ENCODE measurements at regions not wholly inside any gene's neighbourhood (a gene's known extent, or its start where the extent isn't known, plus 50 kb on each side); places are given as distances from the start of the nearest gene placed in this dataset.

GRCh38 chr12:73372856-73373255 lies 1100.7 kb downstream of the TRHDE start:
- H3K27me3 ChIP-seq = no peaks in the 10 kb centered on the region
- H3K4me3 ChIP-seq = no peak overlapping the region
- TF ChIP-seq CTCF (IDR thresholded peaks at IDR 0.05) (no peak), POLR2A (IDR thresholded peaks at IDR 0.05) (no peak)
- DNase-seq (no peak), ATAC-seq (no peak)
- no peaks in the 10 kb centered on the region for H3K9me3 ChIP-seq
- H3K27ac ChIP-seq = no peak overlapping the region
- H3K4me1 ChIP-seq = no peaks in the 10 kb centered on the region
- WGBS (ENCODE audit: insufficient coverage, low coverage, low lambda C conversion rate, missing lambda C conversion rate) = 100% methylated on average over 1 of the region's 1 CpG
- intact Hi-C loops (cut with DNase I) = no loop called here
- H3K36me3 ChIP-seq = no peaks in the 10 kb centered on the region

GRCh38 chr12:73374360-73374759 lies 1102.2 kb downstream of the TRHDE start:
- Histone ChIP-seq H3K4me3 (no peak overlapping the region), H3K27me3 (no peaks in the 10 kb centered on the region), H3K9me3 (no peaks in the 10 kb centered on the region), H3K36me3 (no peaks in the 10 kb centered on the region), H3K4me1 (no peaks in the 10 kb centered on the region), H3K27ac (no peak overlapping the region)
- ATAC-seq (no peak), DNase-seq (no peak)
- no peak for TF ChIP-seq CTCF (IDR thresholded peaks at IDR 0.05)
- intact Hi-C loops (cut with DNase I) = no loop called here

DNA sequence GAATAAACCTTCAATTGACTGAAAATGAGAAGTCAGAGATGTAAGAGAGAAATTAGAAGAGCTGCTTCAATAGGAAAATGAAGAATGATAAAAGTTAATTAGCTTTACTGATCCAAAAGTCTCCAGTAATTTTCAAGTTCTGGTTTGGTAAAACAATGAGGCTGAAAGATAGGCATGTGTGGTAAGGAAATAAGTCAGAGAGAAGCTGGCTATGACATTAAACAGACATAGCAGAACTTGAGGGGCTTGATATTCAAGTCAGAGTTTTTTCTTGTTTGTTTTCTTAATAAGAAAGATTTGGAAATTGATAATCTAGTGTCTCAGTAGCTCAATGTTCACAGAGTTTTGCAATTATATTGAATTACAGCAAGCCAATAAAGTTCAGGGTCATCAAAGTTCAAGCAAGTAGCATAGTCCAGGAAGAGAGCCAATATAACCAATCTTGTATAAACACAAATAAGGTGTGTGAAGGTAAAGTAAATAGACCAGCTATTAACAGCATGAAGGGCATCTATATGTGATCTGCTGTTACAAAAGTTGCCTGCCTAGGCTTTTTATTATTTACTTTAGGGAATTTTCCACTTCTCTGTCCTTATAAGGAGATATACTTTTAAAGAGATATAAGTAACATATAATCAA lies 1111.5 kb downstream of the TRHDE start:
- H3K4me3 ChIP-seq = no peak overlapping the region
- DNase-seq = no peak
- H3K27me3 ChIP-seq = no peaks in the 10 kb centered on the region
- no peaks in the 10 kb centered on the region for H3K36me3 ChIP-seq
- peak overlapping the region; percentile 33 to 92 (median 68) for H3K27ac ChIP-seq
- peak; percentile 91 to 98 (median 96) for ATAC-seq
- H3K9me3 ChIP-seq = no peaks in the 10 kb centered on the region
- no peak for TF ChIP-seq CTCF (IDR thresholded peaks at IDR 0.05)
- TF ChIP-seq POLR2A (IDR thresholded peaks at IDR 0.05) = no peak
- intact Hi-C loops (cut with DNase I) = no loop called here
- H3K4me1 ChIP-seq = peaks cover 0 to 23% (median 4%) of the 10 kb centered on the region in 4 donors

GRCh38 chr12:73384592-73384991 lies 1112.4 kb downstream of the TRHDE start:
- H3K27me3 ChIP-seq = no peaks in the 10 kb centered on the region
- H3K36me3 ChIP-seq = no peaks in the 10 kb centered on the region
- no peak for DNase-seq
- intact Hi-C loops (cut with DNase I) = no loop called here
- TF ChIP-seq CTCF (IDR thresholded peaks at IDR 0.05) (no peak), POLR2A (IDR thresholded peaks at IDR 0.05) (no peak)
- 50% methylated on average over 1 of the region's 1 CpG for WGBS (ENCODE audit: insufficient coverage, low coverage, low lambda C conversion rate, missing lambda C conversion rate)
- H3K4me3 ChIP-seq = no peak overlapping the region
- peak; percentile 73 to 82 (median 82) for ATAC-seq
- peaks cover 0 to 23% (median 4%) of the 10 kb centered on the region in 4 donors for H3K4me1 ChIP-seq
- no peaks in the 10 kb centered on the region for H3K9me3 ChIP-seq
- H3K27ac ChIP-seq = peak overlapping the region; percentile 33 to 92 (median 68)

DNA sequence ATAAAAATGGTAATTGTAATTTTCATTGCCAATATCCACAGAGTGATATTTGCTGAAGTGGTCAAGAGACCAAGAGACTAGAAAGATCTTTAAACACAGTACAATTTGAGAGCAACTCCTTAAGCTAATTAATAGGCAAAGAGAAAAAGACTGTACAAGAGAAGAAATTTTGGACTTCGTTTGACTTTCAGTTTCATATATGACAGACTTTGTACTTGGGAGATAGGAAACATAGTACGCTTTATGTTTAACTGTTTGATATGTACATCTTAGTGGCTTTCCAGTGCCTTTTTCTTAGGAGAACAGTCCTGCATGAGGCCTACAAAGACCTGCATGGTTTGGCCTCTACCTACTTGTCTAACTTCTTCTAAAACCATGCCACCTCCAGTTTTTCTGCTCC lies 1118.1 kb downstream of the TRHDE start:
- intact Hi-C loops (cut with DNase I) = no loop called here
- Histone ChIP-seq H3K27ac (no peak overlapping the region), H3K9me3 (no peaks in the 10 kb centered on the region), H3K27me3 (no peaks in the 10 kb centered on the region), H3K4me3 (no peak overlapping the region), H3K4me1 (peaks cover 0 to 4% (median under 1%) of the 10 kb centered on the region in 4 donors), H3K36me3 (no peaks in the 10 kb centered on the region)
- 39% methylated on average over 2 of the region's 2 CpGs for WGBS (ENCODE audit: insufficient coverage, low coverage, low lambda C conversion rate, missing lambda C conversion rate)
- ATAC-seq = peak in 3 of 4 donors; percentile 17 to 43 (median 33)
- no peak for DNase-seq
- TF ChIP-seq CTCF (IDR thresholded peaks at IDR 0.05) = no peak
- TF ChIP-seq POLR2A (IDR thresholded peaks at IDR 0.05) = no peak
